ENCODE measurements at regions not wholly inside any gene's neighbourhood (a gene's known extent, or its start where the extent isn't known, plus 50 kb on each side); places are given as distances from the start of the nearest gene placed in this dataset.

DNA sequence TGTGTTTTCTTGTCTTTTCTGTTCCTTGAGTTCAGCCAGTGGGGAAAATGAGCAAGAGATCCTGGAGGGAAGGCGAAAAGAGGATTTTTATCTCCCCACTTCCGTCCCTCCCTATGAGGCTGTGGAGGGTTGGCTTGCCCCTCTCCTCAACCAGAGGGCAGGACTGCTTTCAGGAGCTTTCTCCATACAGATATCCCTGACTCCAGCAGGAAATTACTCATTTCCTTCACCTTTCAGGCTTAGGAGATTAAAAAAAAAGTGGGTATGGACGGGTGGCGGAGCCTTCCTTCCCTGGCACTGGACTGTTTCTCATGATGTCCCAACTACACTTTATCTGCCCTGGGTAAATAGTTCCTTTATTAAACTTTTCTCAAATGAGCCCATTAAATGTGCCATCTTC is 241.2 kb downstream of the FRK start:
- TF ChIP-seq, protein P1, sequence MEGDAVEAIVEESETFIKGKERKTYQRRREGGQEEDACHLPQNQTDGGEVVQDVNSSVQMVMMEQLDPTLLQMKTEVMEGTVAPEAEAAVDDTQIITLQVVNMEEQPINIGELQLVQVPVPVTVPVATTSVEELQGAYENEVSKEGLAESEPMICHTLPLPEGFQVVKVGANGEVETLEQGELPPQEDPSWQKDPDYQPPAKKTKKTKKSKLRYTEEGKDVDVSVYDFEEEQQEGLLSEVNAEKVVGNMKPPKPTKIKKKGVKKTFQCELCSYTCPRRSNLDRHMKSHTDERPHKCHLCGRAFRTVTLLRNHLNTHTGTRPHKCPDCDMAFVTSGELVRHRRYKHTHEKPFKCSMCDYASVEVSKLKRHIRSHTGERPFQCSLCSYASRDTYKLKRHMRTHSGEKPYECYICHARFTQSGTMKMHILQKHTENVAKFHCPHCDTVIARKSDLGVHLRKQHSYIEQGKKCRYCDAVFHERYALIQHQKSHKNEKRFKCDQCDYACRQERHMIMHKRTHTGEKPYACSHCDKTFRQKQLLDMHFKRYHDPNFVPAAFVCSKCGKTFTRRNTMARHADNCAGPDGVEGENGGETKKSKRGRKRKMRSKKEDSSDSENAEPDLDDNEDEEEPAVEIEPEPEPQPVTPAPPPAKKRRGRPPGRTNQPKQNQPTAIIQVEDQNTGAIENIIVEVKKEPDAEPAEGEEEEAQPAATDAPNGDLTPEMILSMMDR (IDR thresholded peaks at IDR 0.05; ENCODE audit: insufficient read depth, low read depth, low read length) = no peak
- TF ChIP-seq EZH2 (IDR thresholded peaks at IDR 0.05; ENCODE audit: insufficient read depth, low read length) = no peak

Data from astrocyte (in vitro differentiated cells and primary cell).